ENCODE measurements at regions not wholly inside any gene's neighbourhood (a gene's known extent, or its start where the extent isn't known, plus 50 kb on each side); places are given as distances from the start of the nearest gene placed in this dataset.

GRCh38 chr1:82086739-82087138, 286.0 kb downstream of the ADGRL2 start:
- TF ChIP-seq TAF1 (IDR thresholded peaks at IDR 0.05; ENCODE audit: borderline replicate concordance, insufficient read depth, low read length) = no peak
- no peak for TF ChIP-seq REST (IDR thresholded peaks at IDR 0.05; ENCODE audit: insufficient read depth in 1 of 2, low read depth in 2 of 2, low read length in 2 of 2)
- no peak for TF ChIP-seq SIN3A (IDR thresholded peaks at IDR 0.05; ENCODE audit: borderline replicate concordance, insufficient read depth, low read length)
- no peak for TF ChIP-seq FOXP2 (optimal IDR thresholded peaks at IDR 0.05; ENCODE audit: borderline replicate concordance, extremely low read depth, extremely low read length, insufficient read depth)
- no peak for TF ChIP-seq POLR2AphosphoS5 (IDR thresholded peaks at IDR 0.05; ENCODE audit: low read depth, low read length)

- no peak for TF ChIP-seq TAF1 (IDR thresholded peaks at IDR 0.05; ENCODE audit: borderline replicate concordance, insufficient read depth, low read length)
These were observed 278.9 kb downstream of the ADGRL2 start for GRCh38 chr1:82079607-82080006.

GRCh38 chr1:82073659-82074058, 272.9 kb downstream of the ADGRL2 start:
- TF ChIP-seq FOXP2 (optimal IDR thresholded peaks at IDR 0.05; ENCODE audit: borderline replicate concordance, extremely low read depth, extremely low read length, insufficient read depth) = no peak

- no peak for TF ChIP-seq SIN3A (IDR thresholded peaks at IDR 0.05; ENCODE audit: borderline replicate concordance, insufficient read depth, low read length)
- no peak for TF ChIP-seq REST (IDR thresholded peaks at IDR 0.05; ENCODE audit: insufficient read depth in 1 of 2, low read depth in 2 of 2, low read length in 2 of 2)
- TF ChIP-seq POLR2AphosphoS5 (IDR thresholded peaks at IDR 0.05; ENCODE audit: low read depth, low read length) = no peak
- no peak for TF ChIP-seq FOXP2 (optimal IDR thresholded peaks at IDR 0.05; ENCODE audit: borderline replicate concordance, extremely low read depth, extremely low read length, insufficient read depth)
- TF ChIP-seq TAF1 (IDR thresholded peaks at IDR 0.05; ENCODE audit: borderline replicate concordance, insufficient read depth, low read length) = no peak
These were observed 272.3 kb downstream of the ADGRL2 start for GRCh38 chr1:82073071-82073470.

GRCh38 chr1:82065916-82066315, 265.2 kb downstream of the ADGRL2 start:
- TF ChIP-seq FOXP2 (optimal IDR thresholded peaks at IDR 0.05; ENCODE audit: borderline replicate concordance, extremely low read depth, extremely low read length, insufficient read depth) (no peak), TAF1 (IDR thresholded peaks at IDR 0.05; ENCODE audit: borderline replicate concordance, insufficient read depth, low read length) (no peak), SIN3A (IDR thresholded peaks at IDR 0.05; ENCODE audit: borderline replicate concordance, insufficient read depth, low read length) (no peak), REST (IDR thresholded peaks at IDR 0.05; ENCODE audit: insufficient read depth in 1 of 2, low read depth in 2 of 2, low read length in 2 of 2) (no peak), POLR2AphosphoS5 (IDR thresholded peaks at IDR 0.05; ENCODE audit: low read depth, low read length) (no peak)

- no peak for TF ChIP-seq FOXP2 (optimal IDR thresholded peaks at IDR 0.05; ENCODE audit: borderline replicate concordance, extremely low read depth, extremely low read length, insufficient read depth)
- no peak for TF ChIP-seq TAF1 (IDR thresholded peaks at IDR 0.05; ENCODE audit: borderline replicate concordance, insufficient read depth, low read length)
- TF ChIP-seq REST (IDR thresholded peaks at IDR 0.05; ENCODE audit: insufficient read depth in 1 of 2, low read depth in 2 of 2, low read length in 2 of 2) = no peak
- TF ChIP-seq POLR2AphosphoS5 (IDR thresholded peaks at IDR 0.05; ENCODE audit: low read depth, low read length) = no peak
- TF ChIP-seq SIN3A (IDR thresholded peaks at IDR 0.05; ENCODE audit: borderline replicate concordance, insufficient read depth, low read length) = no peak
These were observed 264.0 kb downstream of the ADGRL2 start for GRCh38 chr1:82064691-82065090.
